ENCODE measurements at regions not wholly inside any gene's neighbourhood (a gene's known extent, or its start where the extent isn't known, plus 50 kb on each side); places are given as distances from the start of the nearest gene placed in this dataset.
"Not testable (repeated sequence)": the region's sequence is repeated elsewhere in the genome, so short reads cannot be mapped to it uniquely, and the experiment has no call there.

DNA sequence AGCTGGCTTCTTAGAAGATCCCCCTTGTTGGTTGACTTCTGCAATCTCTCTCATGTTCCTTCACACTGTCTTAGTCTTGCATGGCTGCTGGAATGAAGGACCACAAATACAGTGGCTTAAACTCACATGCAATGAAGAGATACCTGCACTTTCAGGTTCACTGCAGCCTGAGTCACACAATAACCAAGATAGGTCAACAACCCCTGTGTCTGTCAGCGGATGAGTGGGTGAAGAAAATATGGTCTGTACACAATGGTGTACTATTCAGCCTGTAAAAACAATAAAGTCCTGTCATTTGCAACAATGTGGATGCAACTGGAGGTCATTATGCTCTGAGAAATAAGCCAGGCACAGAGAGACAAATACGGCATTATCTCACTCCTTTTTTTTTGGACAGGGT, 373.8 kb upstream of the AMELY start:
- Mint-ChIP-seq H3K27ac (no peak overlapping the region), H3K4me1 (ENCODE audit: low read depth) (peaks cover 12% of the 10 kb centered on the region; the same call in 1 of the 2 replicates), H3K9me3 (no peaks in the 10 kb centered on the region), H3K27me3 (ENCODE audit: insufficient read depth) (no peaks in the 10 kb centered on the region; the same call in 1 of the 2 replicates), H3K4me3 (no peak overlapping the region), H3K36me3 (ENCODE audit: low read depth) (peaks cover 6% of the 10 kb centered on the region; the same call in 1 of the 2 replicates)
- no peak for TF ChIP-seq CTCF (IDR thresholded peaks at IDR 0.05)
- DNase-seq = no peak

DNA sequence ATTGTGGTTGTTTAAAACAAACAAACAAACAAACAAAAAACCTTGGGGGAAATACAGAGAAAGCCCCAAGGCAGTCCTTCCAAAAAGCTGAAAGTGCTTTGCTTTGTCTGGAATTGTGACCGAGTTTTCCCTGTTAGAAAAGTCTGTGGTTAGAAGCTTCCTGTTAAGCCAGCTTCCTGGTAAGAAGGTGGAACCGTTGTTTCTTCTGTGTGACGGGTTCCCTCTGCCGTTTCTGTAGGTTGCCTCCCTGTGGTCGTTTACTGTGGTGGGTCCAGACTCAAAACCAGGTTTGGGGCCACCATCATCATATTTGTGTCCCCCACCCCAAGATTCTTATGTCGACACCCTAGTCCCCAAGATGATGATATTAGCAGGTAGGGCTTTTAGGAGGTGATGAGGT, 371.4 kb upstream of the AMELY start:
- Mint-ChIP-seq H3K27me3 (ENCODE audit: insufficient read depth) (peaks cover 2% of the 10 kb centered on the region), H3K27ac (no peak overlapping the region), H3K4me1 (ENCODE audit: low read depth) (peaks cover 29% of the 10 kb centered on the region), H3K9me3 (no peaks in the 10 kb centered on the region), H3K4me3 (no peak overlapping the region), H3K36me3 (ENCODE audit: low read depth) (peaks cover 6% of the 10 kb centered on the region; the same call in 1 of the 2 replicates)
- no peak for DNase-seq
- no peak for TF ChIP-seq CTCF (IDR thresholded peaks at IDR 0.05)

- H3K36me3 Mint-ChIP-seq (ENCODE audit: low read depth); H3K9me3 Mint-ChIP-seq; H3K27me3 Mint-ChIP-seq (ENCODE audit: insufficient read depth); H3K4me3 Mint-ChIP-seq; DNase-seq: not testable (repeated sequence)
- H3K27ac Mint-ChIP-seq = peak overlapping the region; percentile 75
- H3K4me1 Mint-ChIP-seq (ENCODE audit: low read depth) = peaks cover 35% of the 10 kb centered on the region
Measured at GRCh38 chrY:7280151-7280740, 368.7 kb upstream of the AMELY start.

- no peaks in the 10 kb centered on the region for H3K9me3 Mint-ChIP-seq
- no peak for TF ChIP-seq CTCF (IDR thresholded peaks at IDR 0.05)
- peaks cover 2% of the 10 kb centered on the region; the same call in 1 of the 2 replicates for H3K27me3 Mint-ChIP-seq (ENCODE audit: insufficient read depth)
- peaks cover 27% of the 10 kb centered on the region for H3K4me1 Mint-ChIP-seq (ENCODE audit: low read depth)
- peak; percentile 17 for DNase-seq
- peaks cover 4% of the 10 kb centered on the region; the same call in 1 of the 2 replicates for H3K36me3 Mint-ChIP-seq (ENCODE audit: low read depth)
- peak overlapping the region; percentile 88 for H3K27ac Mint-ChIP-seq
- peak overlapping the region; percentile 99 for H3K4me3 Mint-ChIP-seq
Measured at GRCh38 chrY:7275751-7276150, 364.2 kb upstream of the AMELY start.

DNA sequence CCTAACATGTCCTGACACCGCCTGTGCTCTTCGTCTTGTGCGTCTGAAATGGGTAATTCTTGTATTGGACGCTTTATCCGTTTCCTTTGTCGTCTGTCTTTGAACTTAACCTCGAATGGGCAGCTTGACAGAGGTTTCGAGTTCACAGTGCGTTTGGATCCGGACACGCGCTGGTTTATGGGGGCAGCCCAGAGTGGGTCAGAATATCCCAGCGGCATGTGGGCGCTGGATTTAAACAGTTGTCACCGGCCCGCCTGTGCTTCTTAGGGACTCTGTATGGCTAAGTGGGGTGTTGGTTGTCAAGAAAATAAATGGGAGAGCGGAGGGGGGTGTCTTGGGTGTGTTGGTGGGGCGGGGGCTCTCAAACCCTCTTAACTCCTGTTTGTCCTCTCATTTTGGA, 363.5 kb upstream of the AMELY start:
- Mint-ChIP-seq H3K9me3 (no peaks in the 10 kb centered on the region), H3K27ac (peak overlapping the region; percentile 88), H3K36me3 (ENCODE audit: low read depth) (peaks cover 4% of the 10 kb centered on the region; the same call in 1 of the 2 replicates), H3K4me1 (ENCODE audit: low read depth) (peaks cover 25% of the 10 kb centered on the region), H3K4me3 (peak overlapping the region; percentile 99), H3K27me3 (ENCODE audit: insufficient read depth) (peaks cover 2% of the 10 kb centered on the region; the same call in 1 of the 2 replicates)
- no peak for DNase-seq
- TF ChIP-seq CTCF (IDR thresholded peaks at IDR 0.05) = no peak

DNA sequence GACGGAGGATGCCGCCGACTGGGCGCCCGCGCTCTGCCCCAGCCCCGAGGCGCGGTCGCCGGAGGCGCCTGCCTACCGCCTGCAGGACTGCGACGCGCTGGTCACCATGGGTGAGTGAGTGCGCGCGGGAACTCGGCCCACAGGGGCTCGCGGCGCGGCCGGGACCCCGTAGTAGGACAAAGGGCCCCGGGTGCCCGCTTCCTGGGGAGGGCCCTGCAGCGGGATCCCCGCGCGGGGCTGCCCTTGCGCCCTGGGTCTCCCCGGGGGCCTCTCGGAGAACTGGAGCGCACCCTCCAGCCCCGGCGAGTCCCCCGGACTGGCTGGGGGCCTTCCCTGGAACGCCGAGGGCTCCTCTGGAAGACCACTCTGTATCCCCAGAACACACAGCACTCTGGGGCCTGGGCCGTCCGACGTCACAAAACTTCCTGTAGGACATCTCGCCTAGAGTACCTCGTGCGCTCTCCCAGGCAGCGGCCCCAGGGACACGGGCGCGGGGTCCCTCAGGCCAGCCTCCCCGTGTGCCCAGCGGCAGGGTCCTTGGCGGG, 362.9 kb upstream of the AMELY start:
- TF ChIP-seq CTCF (IDR thresholded peaks at IDR 0.05) = no peak
- peak overlapping the region; percentile 88 for H3K27ac Mint-ChIP-seq
- peak overlapping the region; percentile 99 for H3K4me3 Mint-ChIP-seq
- peaks cover 4% of the 10 kb centered on the region; the same call in 1 of the 2 replicates for H3K36me3 Mint-ChIP-seq (ENCODE audit: low read depth)
- H3K27me3 Mint-ChIP-seq (ENCODE audit: insufficient read depth) = peaks cover under 1% of the 10 kb centered on the region; the same call in 1 of the 2 replicates
- no peaks in the 10 kb centered on the region for H3K9me3 Mint-ChIP-seq
- H3K4me1 Mint-ChIP-seq (ENCODE audit: low read depth) = peaks cover 20% of the 10 kb centered on the region
- no peak for DNase-seq

All from HFFc6 (cell line).